ENCODE measurements at regions not wholly inside any gene's neighbourhood (a gene's known extent, or its start where the extent isn't known, plus 50 kb on each side); places are given as distances from the start of the nearest gene placed in this dataset.
"Not testable (repeated sequence)": the region's sequence is repeated elsewhere in the genome, so short reads cannot be mapped to it uniquely, and the experiment has no call there.

DNA sequence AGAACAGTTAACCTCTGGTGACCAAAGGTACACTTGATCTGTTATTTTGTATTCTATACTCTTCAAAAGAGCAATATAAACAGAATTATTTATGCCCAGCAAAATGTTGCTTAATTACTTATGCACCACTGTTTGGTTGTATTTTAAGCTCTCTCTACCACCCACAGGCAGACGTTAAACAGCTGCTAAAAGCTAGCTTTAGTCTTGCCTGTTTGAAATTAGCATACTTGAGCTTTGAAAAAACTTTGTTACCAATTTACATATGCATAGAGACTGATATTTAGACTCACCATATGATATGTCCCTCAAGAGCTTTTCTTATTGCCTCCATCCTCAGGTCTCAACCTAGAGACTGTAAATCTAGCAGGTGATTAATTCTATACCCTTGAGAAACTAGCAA, 426.9 kb downstream of the NR4A2 start:
- DNase-seq (ENCODE audit: low read depth in 2 of 2) = no peak

DNA sequence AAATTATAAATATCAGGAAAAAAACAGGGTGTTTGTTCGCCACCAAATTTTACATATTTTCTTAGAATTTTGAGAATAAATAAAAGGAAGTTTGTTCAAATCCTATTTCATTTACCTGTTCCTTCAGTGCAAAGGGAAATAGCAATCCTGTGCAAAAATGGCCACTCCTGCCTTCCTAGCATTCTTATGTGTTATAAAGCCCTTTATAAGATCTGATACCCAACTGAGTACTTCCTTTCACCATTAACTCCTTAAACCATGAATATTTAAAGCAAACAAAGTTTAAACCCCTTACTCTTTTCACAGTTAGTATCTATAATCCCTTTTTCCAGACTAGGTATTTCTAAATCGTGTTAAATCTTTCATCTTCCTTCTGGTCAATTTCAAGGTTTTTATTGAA, 427.8 kb downstream of the NR4A2 start:
- DNase-seq (ENCODE audit: low read depth in 2 of 2) = no peak

DNA sequence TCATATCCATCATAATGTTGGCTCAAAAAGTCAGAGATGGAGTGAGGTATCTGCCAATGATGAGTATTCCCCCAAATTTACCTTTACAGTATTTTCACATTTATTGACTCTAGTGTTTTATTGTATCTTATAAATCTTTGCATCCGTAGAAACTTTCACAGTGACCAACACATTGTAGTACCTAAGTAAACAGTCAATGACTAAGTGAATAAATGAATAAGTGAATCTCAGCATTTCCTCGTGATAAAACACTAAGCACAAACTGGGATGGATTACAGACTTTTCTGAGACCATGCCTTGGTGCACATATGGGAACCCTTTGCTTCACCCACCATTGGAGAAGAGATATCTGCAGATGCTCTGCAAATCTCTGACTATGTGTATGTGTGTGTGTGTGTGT, 429.9 kb downstream of the NR4A2 start:
- DNase-seq (ENCODE audit: low read depth in 2 of 2) = no peak

DNA sequence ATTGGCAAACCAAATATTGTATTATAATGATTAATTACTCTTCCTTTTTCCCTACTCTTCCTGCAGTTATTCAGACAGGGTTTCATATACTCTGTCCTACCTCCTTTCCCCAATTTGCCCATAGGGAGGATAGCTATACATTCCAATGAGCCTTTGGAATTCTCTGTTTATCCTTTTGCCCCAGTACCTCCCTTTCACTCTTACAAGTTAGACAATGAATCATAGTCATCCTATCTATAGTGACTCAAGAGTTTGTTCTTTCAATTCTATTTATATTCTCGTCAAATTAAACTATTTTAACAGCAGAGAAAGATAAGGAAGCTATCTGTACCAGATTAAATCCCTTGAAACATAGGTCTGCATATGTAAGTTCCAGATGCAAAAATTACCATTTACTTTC, 437.5 kb downstream of the NR4A2 start:
- DNase-seq (ENCODE audit: low read depth in 2 of 2) = no peak

DNA sequence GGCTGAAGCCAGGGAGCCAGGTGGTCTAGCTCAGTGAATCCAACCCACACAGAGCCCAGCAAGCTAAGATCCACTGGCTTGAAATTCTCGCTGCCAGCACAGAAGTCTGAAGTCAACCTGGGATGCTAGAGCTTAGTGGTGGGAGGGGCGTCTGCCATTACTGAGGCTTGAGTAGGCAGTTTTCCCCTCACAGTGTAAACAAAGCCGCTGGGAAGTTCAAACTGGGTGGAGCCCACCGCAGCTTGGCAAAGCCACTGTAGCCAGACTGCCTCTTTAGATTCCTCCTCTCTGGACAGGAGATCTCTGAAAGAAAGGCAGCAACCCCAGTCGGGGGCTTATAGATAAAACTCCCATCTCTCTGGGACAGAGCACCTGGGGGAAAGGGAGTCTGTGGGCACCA, 452.1 kb downstream of the NR4A2 start:
- not testable (repeated sequence) for DNase-seq (ENCODE audit: low read depth in 2 of 2)

DNA sequence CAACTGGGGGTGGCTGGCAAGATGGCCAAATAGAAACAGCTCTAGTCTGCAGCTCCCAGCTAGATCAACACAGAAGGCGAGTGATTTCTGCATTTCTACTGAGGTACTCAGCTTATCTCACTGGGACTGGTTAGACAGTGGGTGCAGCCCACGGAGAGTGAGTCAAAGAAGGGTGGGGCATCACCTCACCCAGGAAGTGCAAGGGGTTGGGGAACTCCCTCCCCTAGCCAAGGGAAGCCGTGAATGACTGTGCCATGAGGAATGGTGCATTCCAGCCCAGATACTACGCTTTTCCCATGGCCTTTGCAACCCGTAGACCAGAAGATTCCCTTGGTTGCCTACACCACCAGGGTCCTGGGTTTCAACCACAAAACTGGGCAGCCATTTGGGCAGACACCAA, 452.6 kb downstream of the NR4A2 start:
- peak in 1 of 2 donors; percentile 0 for DNase-seq (ENCODE audit: low read depth in 2 of 2)

DNA sequence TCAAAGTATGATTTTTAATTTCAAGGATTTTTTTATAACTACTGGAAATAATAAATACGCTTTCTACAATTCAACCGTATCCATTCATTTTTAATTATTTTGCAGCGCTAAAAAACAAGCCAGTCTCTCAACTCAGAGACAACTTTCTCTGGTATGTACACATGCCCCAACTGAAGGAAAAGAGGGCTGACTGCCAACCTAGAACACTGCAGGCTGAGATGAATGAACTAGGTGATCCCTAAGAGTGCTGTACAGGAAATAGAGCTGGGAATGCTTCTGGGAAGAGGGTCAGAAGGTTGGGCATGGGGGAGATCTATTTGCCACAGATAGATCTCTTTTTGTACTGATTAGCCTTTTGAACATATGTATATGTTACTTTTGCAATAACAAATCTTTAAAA, 460.1 kb downstream of the NR4A2 start:
- no peak for DNase-seq (ENCODE audit: low read depth in 2 of 2)

DNA sequence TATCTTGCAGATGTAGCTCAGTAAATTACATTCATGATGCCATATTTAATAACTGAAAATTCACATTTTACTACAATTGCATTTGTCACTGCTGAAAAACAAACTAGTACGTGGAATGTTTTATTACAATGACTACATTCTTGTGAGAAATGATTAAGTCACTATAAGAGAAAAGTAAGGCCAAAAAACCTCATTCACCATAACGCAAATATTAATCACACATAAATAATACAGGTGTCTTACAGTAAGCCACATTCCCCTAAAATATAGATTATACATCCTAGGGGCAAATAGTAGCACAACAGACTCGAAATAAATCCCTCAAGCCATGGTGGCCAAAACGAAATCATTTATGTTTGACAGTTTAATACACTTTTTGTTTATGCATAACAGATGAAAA, 460.6 kb downstream of the NR4A2 start:
- no peak for DNase-seq (ENCODE audit: low read depth in 2 of 2)

DNA sequence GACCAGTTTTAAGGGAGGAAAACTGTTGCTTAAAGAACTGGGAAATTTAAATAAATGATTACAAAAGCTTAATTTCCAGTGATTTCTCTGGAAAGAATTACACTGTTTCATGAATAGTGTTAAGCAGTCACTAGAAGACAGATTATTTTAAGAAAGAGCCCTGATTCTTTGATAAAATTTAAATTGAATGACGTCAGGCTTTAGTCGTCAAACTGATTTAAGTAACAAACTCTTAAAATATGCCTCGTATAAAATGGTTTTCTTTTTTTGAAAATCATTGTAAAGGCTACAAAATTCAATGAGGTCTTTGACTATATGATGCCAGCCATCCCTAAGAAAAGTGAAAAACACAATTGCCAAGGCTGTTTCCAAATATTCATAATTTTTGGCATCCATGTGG, 465.0 kb downstream of the NR4A2 start:
- DNase-seq (ENCODE audit: low read depth in 2 of 2) = no peak

DNA sequence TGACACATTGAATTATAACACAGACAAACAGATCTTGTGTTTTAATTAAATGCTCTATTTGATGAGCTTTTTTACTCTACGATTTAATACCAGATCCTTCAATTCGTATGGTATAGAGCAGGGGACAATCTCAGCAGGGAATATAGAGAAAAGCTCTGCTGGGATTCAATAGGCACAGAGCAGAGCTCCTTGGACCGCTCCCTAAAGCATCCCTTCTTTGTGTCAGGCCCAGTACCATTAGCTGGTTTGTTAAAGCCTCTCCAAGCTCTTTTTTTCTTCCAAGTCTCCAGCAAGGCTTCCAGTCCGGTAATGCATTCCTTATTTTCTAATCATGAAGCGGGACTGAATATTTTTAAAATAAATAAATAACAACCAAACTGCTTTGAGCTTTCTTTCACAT, 466.0 kb downstream of the NR4A2 start:
- no peak for DNase-seq (ENCODE audit: low read depth in 2 of 2)

DNA sequence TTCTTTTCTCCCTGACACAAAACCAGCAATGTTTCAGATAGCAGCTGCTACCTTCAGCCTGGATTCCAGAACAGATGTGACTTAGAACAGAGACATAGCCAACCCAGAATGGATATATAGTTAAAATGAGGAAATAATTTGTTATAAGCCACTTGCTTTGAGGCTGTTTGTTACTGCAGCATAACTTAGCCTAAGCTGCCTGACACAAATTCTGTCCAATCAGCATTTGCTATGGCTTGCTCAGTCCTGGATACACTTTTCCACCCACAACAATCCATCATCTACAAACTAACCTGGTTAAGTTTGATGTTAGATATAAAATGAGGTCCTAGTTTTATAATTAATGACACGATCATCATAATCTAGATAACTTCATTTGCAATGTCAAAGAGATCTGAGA, 480.4 kb downstream of the NR4A2 start:
- DNase-seq (ENCODE audit: low read depth in 2 of 2) = no peak

DNA sequence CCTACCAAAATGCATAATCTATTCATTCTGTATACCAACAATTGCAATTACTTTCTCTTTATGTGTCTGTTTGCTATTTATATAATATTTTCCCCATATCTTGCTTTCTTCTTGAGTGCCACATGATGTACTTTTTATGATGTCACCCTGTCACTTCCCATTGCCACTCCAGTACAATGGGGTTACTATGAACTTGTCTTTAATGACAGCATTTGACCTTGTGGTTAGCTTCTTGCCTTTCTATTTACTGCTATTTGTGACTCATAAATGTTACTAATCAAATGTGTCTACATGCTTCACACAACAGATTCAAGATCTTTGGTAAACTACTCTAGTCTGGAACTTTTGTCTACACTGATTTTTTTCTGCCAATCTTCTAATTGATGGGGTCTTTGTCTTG, 486.3 kb downstream of the NR4A2 start:
- DNase-seq (ENCODE audit: low read depth in 2 of 2) = no peak

DNA sequence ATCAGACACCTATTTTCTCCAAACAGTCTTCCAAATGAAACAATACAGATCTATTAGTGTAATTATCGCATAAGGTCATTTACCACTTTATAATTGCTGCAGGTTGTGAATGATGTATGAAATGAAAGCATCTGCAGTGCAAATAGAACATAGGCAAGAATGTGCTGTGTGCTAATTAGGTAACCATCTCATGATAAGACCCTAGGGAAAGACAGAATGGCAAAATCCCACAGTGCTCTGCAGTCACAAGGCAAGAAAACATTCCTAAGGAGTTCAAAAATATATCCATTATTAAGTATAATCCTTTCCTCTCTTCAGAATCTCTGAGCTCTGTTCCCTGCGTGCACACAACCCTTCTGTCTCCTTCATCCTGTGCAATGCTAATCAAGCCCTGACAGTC, 488.1 kb downstream of the NR4A2 start:
- no peak for DNase-seq (ENCODE audit: low read depth in 2 of 2)

DNA sequence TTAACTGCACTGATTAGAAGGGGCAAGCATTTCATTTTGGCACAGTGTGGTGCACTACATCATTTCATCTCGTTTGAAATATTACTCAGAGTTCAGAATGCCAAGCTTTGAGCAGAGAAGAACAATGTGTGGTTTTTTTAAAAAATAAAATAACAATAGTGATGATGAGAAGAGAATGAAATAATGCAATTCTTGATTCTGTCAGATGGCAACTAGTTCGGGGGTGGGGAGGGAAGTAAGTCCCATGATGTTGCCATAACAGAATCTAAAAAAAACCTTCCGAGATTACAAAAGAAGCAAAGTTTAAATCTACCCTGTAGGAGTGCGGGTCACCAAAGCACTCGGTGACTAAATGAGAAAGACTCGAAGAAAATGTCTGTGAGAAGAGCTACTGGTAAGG, 490.4 kb downstream of the NR4A2 start:
- DNase-seq (ENCODE audit: low read depth in 2 of 2) = no peak

DNA sequence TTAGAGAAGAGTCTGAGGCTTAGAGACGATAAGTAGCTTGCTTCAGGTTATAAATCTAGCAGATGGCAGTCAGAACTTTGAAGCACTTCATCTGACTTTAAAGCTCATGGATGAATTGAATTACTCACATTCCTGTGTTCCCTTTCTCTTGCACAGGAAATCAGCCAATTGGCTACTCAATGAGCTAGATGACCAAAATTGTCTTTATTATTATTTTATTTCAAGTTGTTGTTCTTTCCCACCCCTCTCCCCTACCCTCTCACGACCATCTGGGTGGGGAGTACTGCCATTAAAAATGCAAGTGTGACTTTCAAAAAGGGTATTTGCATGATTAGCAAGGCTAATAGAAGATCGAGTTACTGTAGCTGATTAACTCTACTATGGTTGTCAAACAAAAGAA, 491.1 kb downstream of the NR4A2 start:
- DNase-seq (ENCODE audit: low read depth in 2 of 2) = no peak

DNA sequence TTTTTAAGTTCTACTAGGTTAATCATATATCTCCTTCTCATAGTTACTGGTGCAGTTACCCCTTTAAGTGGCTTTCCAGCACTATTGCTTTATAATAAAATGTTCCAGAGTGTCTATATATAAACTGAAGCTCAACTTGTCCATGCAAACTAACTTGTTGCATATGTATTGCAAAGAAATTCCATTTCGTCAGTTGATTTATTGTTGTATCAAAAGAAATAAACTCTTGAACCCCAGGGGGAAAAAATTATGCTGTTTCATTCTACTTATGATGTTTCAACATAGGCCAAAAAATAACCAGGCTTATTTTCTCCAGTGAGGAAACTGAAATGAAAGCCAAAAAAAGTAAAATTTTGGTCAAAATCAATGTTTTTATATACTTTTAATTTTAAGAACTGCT, 491.9 kb downstream of the NR4A2 start:
- no peak for DNase-seq (ENCODE audit: low read depth in 2 of 2)

DNA sequence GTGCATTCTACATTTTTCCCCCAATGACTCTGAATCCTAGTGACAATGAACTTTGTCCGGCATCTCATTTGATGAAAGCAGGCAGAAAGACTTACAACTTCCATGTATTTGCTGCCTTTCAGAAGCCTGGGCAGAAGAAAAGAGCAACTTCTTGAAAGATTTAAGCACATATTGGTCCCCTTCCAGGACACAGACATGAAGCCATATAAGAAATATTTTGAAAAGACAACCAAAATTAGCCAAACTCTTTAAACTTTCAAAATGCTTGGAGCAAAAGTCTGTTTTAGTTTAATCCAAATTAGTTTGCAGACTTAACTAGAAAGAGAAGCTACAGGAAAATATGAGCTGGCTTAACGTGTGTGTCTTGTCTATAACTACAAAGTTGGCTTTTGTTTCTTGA, 492.5 kb downstream of the NR4A2 start:
- no peak for DNase-seq (ENCODE audit: low read depth in 2 of 2)

DNA sequence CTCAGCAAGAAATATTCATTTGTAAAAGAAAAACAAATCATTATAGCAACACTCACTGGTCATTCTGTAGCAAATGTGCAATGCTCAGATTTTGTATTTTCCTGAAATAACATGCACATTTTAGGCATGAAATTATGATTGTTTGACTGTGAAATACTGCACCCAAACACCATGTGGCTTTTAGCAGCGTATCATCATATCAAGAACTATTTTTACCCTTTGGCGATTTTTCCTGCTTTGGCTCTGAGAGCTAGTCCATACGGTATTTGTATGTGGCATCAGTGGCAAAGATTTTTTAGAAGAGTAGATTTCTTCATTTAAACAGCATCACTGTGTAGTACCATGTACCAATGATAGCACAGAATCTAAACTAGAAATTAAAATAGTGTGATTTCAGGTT, 493.1 kb downstream of the NR4A2 start:
- no peak for DNase-seq (ENCODE audit: low read depth in 2 of 2)

DNA sequence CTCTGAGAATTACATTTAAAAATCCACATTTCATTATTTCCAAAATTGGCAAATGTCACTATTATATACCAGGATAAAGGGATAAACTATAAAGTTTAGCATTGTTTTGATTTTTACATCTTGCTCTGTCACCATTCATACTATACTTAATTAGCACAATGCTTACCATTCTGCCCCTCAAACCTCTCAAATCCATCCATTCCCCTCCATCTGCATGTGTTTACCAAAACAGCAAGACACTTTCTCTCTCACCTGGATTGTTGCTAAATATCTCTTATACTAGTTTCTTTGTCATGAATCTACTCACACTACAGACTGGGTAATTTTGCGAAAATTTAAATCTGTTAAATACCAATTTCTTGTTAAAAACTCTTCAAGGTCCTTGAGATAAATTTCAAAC, 496.1 kb downstream of the NR4A2 start:
- no peak for DNase-seq (ENCODE audit: low read depth in 2 of 2)

DNA sequence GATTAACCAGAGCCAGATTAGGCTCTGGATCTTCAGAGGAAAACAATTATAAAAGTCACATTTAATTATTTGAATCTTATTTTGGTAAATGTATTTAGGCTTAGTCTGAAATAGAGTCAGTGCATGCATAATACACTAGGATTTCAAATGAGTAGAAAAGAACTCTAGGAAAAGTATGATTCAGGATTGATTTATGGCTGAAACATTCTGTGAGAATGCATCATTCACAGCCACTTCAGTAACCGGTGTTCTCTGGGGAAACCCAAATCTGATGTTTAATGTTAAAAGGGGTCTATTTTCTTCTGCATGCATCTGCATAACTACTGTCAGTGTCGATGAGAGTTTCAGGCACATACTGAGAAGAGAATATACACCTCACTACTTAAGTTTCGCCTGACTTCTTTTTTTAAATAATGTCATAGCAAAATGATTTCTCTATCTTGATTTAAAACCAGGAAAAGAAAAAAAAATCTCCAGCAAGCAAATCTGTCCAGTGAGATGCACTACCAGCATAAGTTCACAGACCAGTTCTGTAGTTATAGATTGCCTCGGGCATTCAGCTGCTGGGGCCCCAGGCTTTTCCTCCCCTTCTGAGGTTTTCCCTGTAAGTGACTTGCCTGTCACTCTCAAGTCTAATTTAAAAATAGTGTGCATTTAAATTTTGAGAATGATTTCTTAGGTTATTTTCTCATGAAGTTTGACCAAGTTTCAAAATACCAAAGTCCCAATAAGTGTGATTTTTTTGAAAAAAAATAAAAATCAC, 501.5 kb downstream of the NR4A2 start:
- DNase-seq (ENCODE audit: low read depth in 2 of 2) = no peak

DNA sequence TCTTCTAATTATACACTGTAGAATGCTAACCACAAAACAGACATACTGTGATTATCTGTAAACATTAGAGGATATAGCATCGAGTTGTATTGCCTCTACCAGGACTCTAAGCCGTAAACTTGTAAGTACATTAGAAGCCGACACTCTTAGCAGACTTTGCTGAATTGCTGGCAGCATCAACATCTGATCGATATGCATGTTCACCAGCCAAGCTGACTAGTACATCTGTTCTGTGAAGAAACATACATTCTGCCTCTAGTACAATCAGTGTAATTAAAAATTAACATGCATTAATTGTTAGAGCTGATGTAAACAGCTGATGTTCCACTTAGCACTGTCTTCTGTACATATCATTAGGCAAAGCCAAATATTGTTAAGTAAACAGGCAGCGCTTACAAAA, 502.2 kb downstream of the NR4A2 start:
- DNase-seq (ENCODE audit: low read depth in 2 of 2) = no peak

DNA sequence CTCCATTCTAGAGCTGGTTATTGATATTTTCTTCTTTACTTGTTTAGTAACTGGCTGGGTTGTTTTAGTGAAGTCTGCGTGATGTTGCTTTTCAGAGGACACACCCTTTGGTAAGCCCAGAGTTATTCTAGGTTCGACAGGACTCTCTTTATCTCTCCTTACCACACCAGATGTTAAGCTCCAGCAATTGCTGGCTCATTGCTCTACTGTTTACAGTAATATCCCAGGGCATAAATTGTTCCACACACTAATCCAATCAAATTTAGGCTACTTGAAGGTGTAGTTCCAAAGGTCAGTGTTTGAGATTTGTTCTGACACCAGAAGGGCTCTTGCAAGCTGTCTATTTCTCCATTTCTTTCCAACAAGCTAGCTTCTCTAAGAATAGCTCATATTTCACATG, 506.6 kb downstream of the NR4A2 start:
- no peak for DNase-seq (ENCODE audit: low read depth in 2 of 2)

DNA sequence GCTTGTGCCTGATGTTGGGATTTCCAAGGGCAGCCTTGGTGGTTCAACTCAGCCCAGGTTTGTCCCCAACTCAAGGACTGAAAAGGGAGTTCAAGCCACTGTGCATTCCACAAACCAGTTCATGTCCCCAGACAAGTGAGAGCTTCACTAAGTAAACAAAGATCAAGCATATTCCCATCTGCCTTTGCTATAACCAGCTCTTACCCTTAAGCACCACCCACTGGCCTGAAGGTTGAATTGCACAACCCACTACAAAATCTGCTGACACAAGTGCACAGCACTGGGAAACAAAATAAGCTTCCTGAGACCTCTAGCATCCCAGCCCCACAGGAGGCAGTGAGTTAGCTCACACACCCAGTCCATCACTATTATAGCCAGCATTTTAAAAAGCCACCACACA, 516.7 kb downstream of the NR4A2 start:
- DNase-seq (ENCODE audit: low read depth in 2 of 2) = no peak

DNA sequence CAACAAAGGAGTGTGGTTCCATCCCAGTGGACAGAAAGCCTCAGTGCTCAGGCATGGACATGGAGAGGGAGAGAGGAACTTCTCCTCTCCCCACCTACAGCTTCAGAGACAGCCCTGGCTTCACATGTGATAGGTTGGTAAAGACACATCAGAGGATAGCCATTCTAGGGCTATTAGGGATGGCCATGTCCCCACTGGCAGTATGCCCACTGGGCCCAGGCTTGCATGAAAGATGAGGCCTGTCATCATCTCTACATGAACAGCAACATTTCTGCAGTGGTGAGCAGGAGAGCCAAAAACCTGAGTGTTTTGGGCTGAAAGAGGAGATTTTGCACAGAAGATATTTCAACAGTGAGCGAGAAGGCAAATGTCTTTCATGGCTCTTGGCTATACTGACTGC, 517.2 kb downstream of the NR4A2 start:
- no peak for DNase-seq (ENCODE audit: low read depth in 2 of 2)

Measured in stimulated activated CD4-positive, alpha-beta T cell treated with anti-CD3 and anti-CD28 coated beads, Interleukin-15, amount 100 ng/mL, for 48 hours (primary cell).